HCT116 (cell line): ENCODE measurements at regions not wholly inside any gene's neighbourhood (a gene's known extent, or its start where the extent isn't known, plus 50 kb on each side); places are given as distances from the start of the nearest gene placed in this dataset.

Experiments used
- ATAC-seq: fragments of 200-7000 bp; cut with Tn5 transposase; 2 replicates; pipeline ENCODE4 v1.9.1; 2020; ENCODE audit warnings: mild to moderate bottlenecking, moderate library complexity
- BruUV-seq: library from RNA; stranded (reverse); fragments of 400-500 nt; replicated peaks from 2 replicates; lab custom pipeline; 2021; lab: Mats Ljungman, UMichigan
- CTCF ChIA-PET: fragments of 300-600 bp; sonication (Branson Sonifier 250); formaldehyde crosslinking; loops from one replicate; lab custom pipeline; 2021; ENCODE audit warnings: antibody characterized with exemption; lab: Charles Lee
- POLR2A ChIA-PET: fragments of 300-600, 350-600 bp; sonication (Branson Sonifier 250); formaldehyde crosslinking; loops from one replicate; lab custom pipeline; 2021; ENCODE audit warnings: antibody characterized with exemption; lab: Charles Lee
- RAD21 ChIA-PET, 2 experiments: fragments of 300-600 bp; sonication (Branson Sonifier 250); formaldehyde crosslinking; loops; one replicate each; lab custom pipeline; 2023; ENCODE audit warnings: low total read pairs in 2 of 2; ENCODE audit not compliant: uncharacterized antibody in 2 of 2, unreplicated experiment in 2 of 2, low non-redundant PET in 1 of 2; lab: Charles Lee
- DNase-seq: peaks from one replicate; pipeline ENCODE4 v3.0.0-alpha.2; 2010; ENCODE audit warnings: low read depth, low spot score
- H2AFZ ChIP-seq: fragments of 200-600 bp; shearing (Covaris generic), sonication (generic); 2 replicates; pipeline ENCODE4 v1.6.1; 2017; ENCODE audit warnings: low read depth, mixed run types, mixed read lengths, antibody characterized with exemption, low read length; ENCODE audit not compliant: poor library complexity, severe bottlenecking
- H3K27ac ChIP-seq: 2 replicates; pipeline ENCODE4 v1.5.1; 2012; ENCODE audit warnings: low read depth, low read length
- H3K27me3 ChIP-seq: fragments of 200-600 bp; sonication (generic); 2 replicates; pipeline ENCODE4 v1.6.1; 2016; ENCODE audit warnings: mixed run types, low read length, mixed read lengths; ENCODE audit not compliant: insufficient read depth
- H3K36me3 ChIP-seq, 2 experiments: fragments of 200-500 bp in 1 of 2; fragments of 200-600 bp in 1 of 2; sonication (Bioruptor generic) in 1 of 2; sonication (generic) in 1 of 2; 2 replicates each; pipeline versions ENCODE4 v1.5.1 to v1.6.1; 2014 to 2016; ENCODE audit warnings: low read length in 2 of 2, inconsistent platforms in 1 of 2, mixed read lengths in 1 of 2, mixed run types in 1 of 2; ENCODE audit not compliant: insufficient read depth in 2 of 2, control insufficient read depth in 1 of 2
- H3K4me1 ChIP-seq, 2 experiments: fragments of 200-600 bp in 1 of 2; sonication (generic) in 1 of 2; 2 replicates each; pipeline versions ENCODE4 v1.5.1 to v1.6.1; 2012 to 2017; ENCODE audit warnings: low read length in 2 of 2, inconsistent platforms in 1 of 2, mild to moderate bottlenecking in 1 of 2, mixed read lengths in 1 of 2, mixed run types in 1 of 2, moderate library complexity in 1 of 2; ENCODE audit not compliant: insufficient read depth in 2 of 2, control insufficient read depth in 1 of 2
- H3K4me2 ChIP-seq: fragments of 200-600 bp; sonication (generic); 2 replicates; pipeline ENCODE4 v1.6.1; 2017; ENCODE audit warnings: mixed run types, low read length, mixed read lengths
- H3K4me3 ChIP-seq, 2 experiments: fragments of 200-600 bp in 1 of 2; sonication (generic) in 1 of 2; replicated peaks in 1 of 2; 2 replicates each; pipeline ENCODE4 v1.5.1; 2011 to 2016; ENCODE audit warnings: low read length in 2 of 2, control low read depth in 1 of 2, low read depth in 1 of 2, mild to moderate bottlenecking in 1 of 2, mixed read lengths in 1 of 2, mixed run types in 1 of 2
- H3K79me2 ChIP-seq: fragments of 200-600 bp; sonication (generic); 2 replicates; pipeline ENCODE4 v1.6.1; 2017; ENCODE audit warnings: mild to moderate bottlenecking, mixed run types, low read length, moderate library complexity, mixed read lengths; ENCODE audit not compliant: insufficient read depth
- H3K9ac ChIP-seq: fragments of 200-600 bp; sonication (generic); 2 replicates; pipeline ENCODE4 v1.6.1; 2016; ENCODE audit warnings: low read length, mixed read lengths
- H3K9me2 ChIP-seq: fragments of 200-600 bp; sonication (generic), shearing (Covaris generic); 2 replicates; pipeline ENCODE4 v1.6.1; 2017; ENCODE audit warnings: mixed run types, mild to moderate bottlenecking, moderate library complexity; ENCODE audit not compliant: insufficient read depth
- H3K9me3 ChIP-seq, 2 experiments: fragments of 200-500 bp in 1 of 2; fragments of 200-600 bp in 1 of 2; sonication (Bioruptor generic) in 1 of 2; sonication (generic) in 1 of 2; 2 replicates each; pipeline ENCODE4 v1.6.1; 2014 to 2017; ENCODE audit warnings: low read length in 2 of 2, mixed read lengths in 2 of 2, inconsistent platforms in 1 of 2, low read depth in 1 of 2, mild to moderate bottlenecking in 1 of 2, mixed run types in 1 of 2, moderate library complexity in 1 of 2; ENCODE audit not compliant: control insufficient read depth in 1 of 2, insufficient read depth in 1 of 2
- H4K20me1 ChIP-seq: fragments of 200-600 bp; sonication (generic), shearing (Covaris generic); 2 replicates; pipeline ENCODE4 v1.6.1; 2017; ENCODE audit warnings: mixed run types, mild to moderate bottlenecking, moderate library complexity; ENCODE audit not compliant: insufficient read depth
- CBX3 ChIP-seq: IDR thresholded peaks from 2 replicates; pipeline ENCODE4 v1.6.1; 2012; ENCODE audit warnings: low read depth
- CEBPB ChIP-seq: IDR thresholded peaks from 2 replicates; pipeline ENCODE4 v1.6.1; 2012; ENCODE audit warnings: low read depth
- EGR1 ChIP-seq: IDR thresholded peaks from 2 replicates; pipeline ENCODE4 v1.6.1; 2012; ENCODE audit warnings: low read depth
- ELF1 ChIP-seq: IDR thresholded peaks from 2 replicates; pipeline ENCODE4 v1.6.1; 2012; ENCODE audit warnings: low read depth, borderline replicate concordance
- EZH2 ChIP-seq: fragments of 200-600 bp; sonication (generic); IDR thresholded peaks from 2 replicates; pipeline ENCODE4 v1.6.1; 2017; ENCODE audit warnings: antibody characterized with exemption, mixed run types
- EZH2phosphoT487 ChIP-seq: fragments of 200-600 bp; IDR thresholded peaks from 2 replicates; pipeline ENCODE4 v1.6.1; 2018; ENCODE audit warnings: antibody characterized with exemption, borderline replicate concordance
- FOSL1 ChIP-seq: IDR thresholded peaks from 2 replicates; pipeline ENCODE4 v1.6.1; 2012; ENCODE audit warnings: low read depth
- JUND ChIP-seq: IDR thresholded peaks from 2 replicates; pipeline ENCODE4 v1.6.1; 2012
- SIN3A ChIP-seq: IDR thresholded peaks from 2 replicates; pipeline ENCODE4 v1.6.1; 2012; ENCODE audit warnings: low read depth
- SP1 ChIP-seq: IDR thresholded peaks from 2 replicates; pipeline ENCODE4 v1.6.1; 2012; ENCODE audit warnings: low read depth
- SRF ChIP-seq: IDR thresholded peaks from 2 replicates; pipeline ENCODE4 v1.6.1; 2012; ENCODE audit warnings: low read depth
- YY1 ChIP-seq: IDR thresholded peaks from 2 replicates; pipeline ENCODE4 v1.6.1; 2011; ENCODE audit warnings: low read length, low read depth, moderate library complexity, mild to moderate bottlenecking; ENCODE audit not compliant: insufficient replicate concordance; ENCODE audit errors: extremely low read depth
- ZNF274 ChIP-seq: fragments of 200-500 bp; sonication (Bioruptor generic); IDR thresholded peaks from 2 replicates; pipeline ENCODE4 v1.6.1; 2014; ENCODE audit warnings: mild to moderate bottlenecking, low read depth, low read length, inconsistent platforms
- intact Hi-C: fragments of 100-400 bp; cut with micrococcal nuclease; formaldehyde crosslinking; loops from 2 replicates; pipeline ENCODE4 v1.10.0; 2022
- TF ChIP-seq, protein P1 (sequence below), 3 experiments: fragments of 200-600 bp in 1 of 3; sonication (generic) in 1 of 3; IDR thresholded peaks in 2 of 3; conservative IDR thresholded peaks in 1 of 3; 2 replicates each; pipeline ENCODE4 v1.5.1; 2012 to 2017; ENCODE audit warnings: low read depth in 2 of 3, low read length in 2 of 3, antibody characterized with exemption in 1 of 3, borderline replicate concordance in 1 of 3, control low read depth in 1 of 3, mild to moderate bottlenecking in 1 of 3, mixed read lengths in 1 of 3, mixed run types in 1 of 3, moderate library complexity in 1 of 3; ENCODE audit not compliant: insufficient read depth in 1 of 3
- TF ChIP-seq, protein P2 (sequence below): IDR thresholded peaks from 2 replicates; pipeline ENCODE4 v1.6.1; 2012
- TF ChIP-seq, protein P3 (sequence below): IDR thresholded peaks from 2 replicates; pipeline ENCODE4 v1.6.1; 2011; ENCODE audit warnings: mild to moderate bottlenecking, low read length, moderate library complexity; ENCODE audit not compliant: insufficient replicate concordance; ENCODE audit errors: extremely low read depth

DNA sequence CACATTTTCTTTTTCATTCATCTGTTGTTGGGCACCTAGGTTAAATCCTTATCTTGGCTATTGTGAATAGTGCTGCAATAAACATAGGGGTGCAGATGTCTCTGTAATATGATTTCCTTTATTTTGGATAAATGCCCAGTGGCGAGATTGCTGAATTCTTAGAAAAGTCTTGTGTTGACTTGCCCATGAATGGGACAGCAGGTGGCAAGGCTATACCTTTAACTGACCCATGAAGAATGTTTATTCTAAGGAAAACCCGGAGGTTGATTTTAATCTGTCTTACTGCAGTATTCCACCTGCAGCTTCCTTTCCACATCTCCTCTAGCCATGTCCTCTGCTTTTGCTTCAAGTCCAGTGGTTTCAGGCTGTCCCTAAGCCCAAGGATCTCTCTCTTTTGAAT is 220.6 kb downstream of the SNCA start:
- H4K20me1 ChIP-seq = no peaks in the 10 kb centered on the region
- H3K36me3 ChIP-seq = no peaks in the 10 kb centered on the region
- ChIA-PET RAD21 (no interaction called here), POLR2A (no interaction called here), CTCF (interaction anchor here (1.5 kb wide), 1 partner anchor 25 kb away, joined by 6 read pairs; no protein-coding TSS in a partner anchor)
- H3K4me3 ChIP-seq = no peak overlapping the region
- DNase-seq (no peak), ATAC-seq (no peak)
- H3K4me2 ChIP-seq = no peak overlapping the region
- no TSS peak for BruUV-seq
- H3K9me3 ChIP-seq = no peaks in the 10 kb centered on the region
- no peaks in the 10 kb centered on the region for H3K27me3 ChIP-seq
- intact Hi-C loops = no loop called here
- H3K79me2 ChIP-seq = no peaks in the 10 kb centered on the region
- no peak overlapping the region for H2AFZ ChIP-seq
- no peak for TF ChIP-seq CEBPB
- TF ChIP-seq JUND = no peak
- no peak for TF ChIP-seq ELF1
- H3K4me1 ChIP-seq = no peaks in the 10 kb centered on the region
- no peak overlapping the region for H3K9ac ChIP-seq
- H3K27ac ChIP-seq = no peak overlapping the region
- no peaks in the 10 kb centered on the region for H3K9me2 ChIP-seq

DNA sequence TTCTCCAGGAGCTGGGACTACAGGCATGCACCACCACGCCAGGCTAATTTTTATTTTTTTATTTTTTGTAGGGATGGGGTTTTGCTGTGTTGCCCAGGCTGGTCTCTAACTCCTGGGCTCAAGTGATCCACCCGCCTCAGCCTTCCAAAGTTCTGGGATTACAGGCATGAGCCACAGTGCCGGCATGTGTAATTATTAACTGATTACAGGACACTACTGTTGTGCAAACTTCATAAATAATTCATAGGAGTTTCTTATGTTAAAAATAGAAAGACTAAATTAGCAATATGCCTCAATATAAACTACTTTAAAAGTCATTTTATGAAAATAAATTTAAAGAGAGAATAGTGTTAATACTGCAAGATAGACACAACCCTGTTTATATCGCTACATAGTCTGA is 221.9 kb downstream of the SNCA start:
- H2AFZ ChIP-seq = no peak overlapping the region
- no TSS peak for BruUV-seq
- RAD21 ChIA-PET = no interaction called here

More for the DNA sequence above, 221.9 kb downstream of the SNCA start:
- Histone ChIP-seq H3K79me2 (no peaks in the 10 kb centered on the region), H3K4me3 (no peak overlapping the region), H3K4me2 (no peak overlapping the region), H3K9me2 (no peaks in the 10 kb centered on the region), H3K27me3 (no peaks in the 10 kb centered on the region), H3K9me3 (no peaks in the 10 kb centered on the region), H4K20me1 (no peaks in the 10 kb centered on the region), H3K4me1 (no peaks in the 10 kb centered on the region), H3K36me3 (no peaks in the 10 kb centered on the region), H3K27ac (no peak overlapping the region), H3K9ac (no peak overlapping the region)
- POLR2A ChIA-PET = no interaction called here
- TF ChIP-seq FOSL1 (no peak), SIN3A (no peak), EZH2phosphoT487 (no peak), ELF1 (no peak), JUND (no peak), SRF (no peak), YY1 (no peak), CEBPB (no peak), EGR1 (no peak), SP1 (no peak), CBX3 (no peak), EZH2 (no peak), ZNF274 (no peak)
- TF ChIP-seq, protein P1, sequence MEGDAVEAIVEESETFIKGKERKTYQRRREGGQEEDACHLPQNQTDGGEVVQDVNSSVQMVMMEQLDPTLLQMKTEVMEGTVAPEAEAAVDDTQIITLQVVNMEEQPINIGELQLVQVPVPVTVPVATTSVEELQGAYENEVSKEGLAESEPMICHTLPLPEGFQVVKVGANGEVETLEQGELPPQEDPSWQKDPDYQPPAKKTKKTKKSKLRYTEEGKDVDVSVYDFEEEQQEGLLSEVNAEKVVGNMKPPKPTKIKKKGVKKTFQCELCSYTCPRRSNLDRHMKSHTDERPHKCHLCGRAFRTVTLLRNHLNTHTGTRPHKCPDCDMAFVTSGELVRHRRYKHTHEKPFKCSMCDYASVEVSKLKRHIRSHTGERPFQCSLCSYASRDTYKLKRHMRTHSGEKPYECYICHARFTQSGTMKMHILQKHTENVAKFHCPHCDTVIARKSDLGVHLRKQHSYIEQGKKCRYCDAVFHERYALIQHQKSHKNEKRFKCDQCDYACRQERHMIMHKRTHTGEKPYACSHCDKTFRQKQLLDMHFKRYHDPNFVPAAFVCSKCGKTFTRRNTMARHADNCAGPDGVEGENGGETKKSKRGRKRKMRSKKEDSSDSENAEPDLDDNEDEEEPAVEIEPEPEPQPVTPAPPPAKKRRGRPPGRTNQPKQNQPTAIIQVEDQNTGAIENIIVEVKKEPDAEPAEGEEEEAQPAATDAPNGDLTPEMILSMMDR (IDR thresholded peaks at IDR 0.05 in 2 of 3, conservative IDR thresholded peaks at IDR 0.05 in 1 of 3; ENCODE audit: borderline replicate concordance in 1 of 3, insufficient read depth in 1 of 3, low read depth in 2 of 3, low read length in 2 of 3) = no peak
- TF ChIP-seq, protein P2, sequence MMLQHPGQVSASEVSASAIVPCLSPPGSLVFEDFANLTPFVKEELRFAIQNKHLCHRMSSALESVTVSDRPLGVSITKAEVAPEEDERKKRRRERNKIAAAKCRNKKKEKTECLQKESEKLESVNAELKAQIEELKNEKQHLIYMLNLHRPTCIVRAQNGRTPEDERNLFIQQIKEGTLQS = no peak
- TF ChIP-seq, protein P3, sequence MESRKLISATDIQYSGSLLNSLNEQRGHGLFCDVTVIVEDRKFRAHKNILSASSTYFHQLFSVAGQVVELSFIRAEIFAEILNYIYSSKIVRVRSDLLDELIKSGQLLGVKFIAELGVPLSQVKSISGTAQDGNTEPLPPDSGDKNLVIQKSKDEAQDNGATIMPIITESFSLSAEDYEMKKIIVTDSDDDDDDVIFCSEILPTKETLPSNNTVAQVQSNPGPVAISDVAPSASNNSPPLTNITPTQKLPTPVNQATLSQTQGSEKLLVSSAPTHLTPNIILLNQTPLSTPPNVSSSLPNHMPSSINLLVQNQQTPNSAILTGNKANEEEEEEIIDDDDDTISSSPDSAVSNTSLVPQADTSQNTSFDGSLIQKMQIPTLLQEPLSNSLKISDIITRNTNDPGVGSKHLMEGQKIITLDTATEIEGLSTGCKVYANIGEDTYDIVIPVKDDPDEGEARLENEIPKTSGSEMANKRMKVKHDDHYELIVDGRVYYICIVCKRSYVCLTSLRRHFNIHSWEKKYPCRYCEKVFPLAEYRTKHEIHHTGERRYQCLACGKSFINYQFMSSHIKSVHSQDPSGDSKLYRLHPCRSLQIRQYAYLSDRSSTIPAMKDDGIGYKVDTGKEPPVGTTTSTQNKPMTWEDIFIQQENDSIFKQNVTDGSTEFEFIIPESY = no peak
- CTCF ChIA-PET = no interaction called here
- ATAC-seq (no peak), DNase-seq (no peak)
- intact Hi-C loops = no loop called here
